Loucy (cell line): ENCODE measurements at regions not wholly inside any gene's neighbourhood (a gene's known extent, or its start where the extent isn't known, plus 50 kb on each side); places are given as distances from the start of the nearest gene placed in this dataset.

Source experiments
- H2AFZ ChIP-seq: fragments of 200-600 bp; sonication (generic); 2 replicates; pipeline ENCODE4 v1.6.0; 2016; ENCODE audit warnings: antibody characterized with exemption, mild to moderate bottlenecking, low read length, moderate library complexity
- H3F3A ChIP-seq: fragments of 200-600 bp; 2 replicates; pipeline ENCODE4 v1.6.0; 2016; ENCODE audit warnings: antibody characterized with exemption, low read depth, mild to moderate bottlenecking
- H3K27me3 ChIP-seq: fragments of 200-600 bp; sonication (generic); 2 replicates; pipeline ENCODE4 v1.6.1; 2014; ENCODE audit warnings: low read length, mild to moderate bottlenecking; ENCODE audit not compliant: insufficient read depth, poor library complexity, severe bottlenecking
- H3K36me3 ChIP-seq: fragments of 200-600 bp; sonication (generic); 2 replicates; pipeline ENCODE4 v1.6.1; 2016; ENCODE audit warnings: low read length; ENCODE audit not compliant: insufficient read depth
- H3K4me1 ChIP-seq: fragments of 200-600 bp; sonication (generic); 2 replicates; pipeline ENCODE4 v1.5.1; 2014; ENCODE audit warnings: low read length, mild to moderate bottlenecking; ENCODE audit not compliant: insufficient read depth, poor library complexity, severe bottlenecking
- H3K4me2 ChIP-seq: fragments of 200-600 bp; sonication (generic); 2 replicates; pipeline ENCODE4 v1.6.0; 2014; ENCODE audit warnings: antibody characterized with exemption, low read length, low read depth, mild to moderate bottlenecking; ENCODE audit not compliant: poor library complexity, severe bottlenecking
- H3K4me3 ChIP-seq: fragments of 200-600 bp; sonication (generic); 2 replicates; pipeline ENCODE4 v1.5.1; 2014; ENCODE audit warnings: low read length, mild to moderate bottlenecking, mixed read lengths; ENCODE audit not compliant: poor library complexity, severe bottlenecking
- H3K79me2 ChIP-seq: fragments of 200-600 bp; sonication (generic); 2 replicates; pipeline ENCODE4 v1.6.1; 2014; ENCODE audit warnings: low read length; ENCODE audit not compliant: insufficient read depth
- H3K9ac ChIP-seq: fragments of 200-600 bp; sonication (generic); 2 replicates; pipeline ENCODE4 v1.6.0; 2014; ENCODE audit warnings: mild to moderate bottlenecking, low read depth, low read length, moderate library complexity; ENCODE audit not compliant: poor library complexity, severe bottlenecking
- H3K9me2 ChIP-seq: fragments of 200-600 bp; sonication (generic); replicated peaks from 2 replicates; pipeline ENCODE4 v1.6.1; 2016; ENCODE audit warnings: low read depth, low read length, mixed read lengths
- H3K9me3 ChIP-seq: fragments of 200-600 bp; sonication (generic); 2 replicates; pipeline ENCODE4 v1.6.1; 2014; ENCODE audit warnings: mild to moderate bottlenecking, antibody characterized with exemption, low read length, low read depth; ENCODE audit not compliant: insufficient read depth
- H4K20me1 ChIP-seq: fragments of 200-600 bp; sonication (generic); 2 replicates; pipeline ENCODE4 v1.6.0; 2014; ENCODE audit warnings: antibody characterized with exemption, low read length, mild to moderate bottlenecking; ENCODE audit not compliant: insufficient read depth, poor library complexity, severe bottlenecking
- CTCF ChIP-seq: fragments of 200-600 bp; sonication (generic); conservative IDR thresholded peaks from 2 replicates; pipeline ENCODE4 v1.5.1; 2014; ENCODE audit warnings: mild to moderate bottlenecking, antibody characterized with exemption, low read length
- EZH2phosphoT487 ChIP-seq: fragments of 200-600 bp; IDR thresholded peaks from 2 replicates; pipeline ENCODE4 v1.6.1; 2018; ENCODE audit warnings: antibody characterized with exemption, mild to moderate bottlenecking, moderate library complexity, borderline replicate concordance

GRCh38 chr18:43627848-43628530 is 350.7 kb upstream of the SYT4 start:
- Histone ChIP-seq H3K79me2 (no peaks in the 10 kb centered on the region), H3K9me3 (no peaks in the 10 kb centered on the region), H3F3A (no peaks in the 10 kb centered on the region), H3K4me2 (no peak overlapping the region), H3K36me3 (no peaks in the 10 kb centered on the region), H2AFZ (no peak overlapping the region), H3K9ac (no peak overlapping the region), H3K4me3 (no peak overlapping the region), H3K27me3 (no peaks in the 10 kb centered on the region), H3K9me2 (no peaks in the 10 kb centered on the region), H3K4me1 (no peaks in the 10 kb centered on the region), H4K20me1 (no peaks in the 10 kb centered on the region)
- TF ChIP-seq CTCF: no peak
- no peak for TF ChIP-seq EZH2phosphoT487

- Histone ChIP-seq H3K79me2 (no peaks in the 10 kb centered on the region), H3K9me2 (no peaks in the 10 kb centered on the region), H3F3A (no peaks in the 10 kb centered on the region), H3K4me1 (no peaks in the 10 kb centered on the region), H3K36me3 (no peaks in the 10 kb centered on the region), H3K9me3 (no peaks in the 10 kb centered on the region), H4K20me1 (no peaks in the 10 kb centered on the region), H2AFZ (no peak overlapping the region), H3K4me3 (no peak overlapping the region), H3K4me2 (no peak overlapping the region), H3K27me3 (no peaks in the 10 kb centered on the region), H3K9ac (no peak overlapping the region)
- TF ChIP-seq CTCF (no peak), EZH2phosphoT487 (no peak)
Observed at GRCh38 chr18:43634994-43635393, 357.7 kb upstream of the SYT4 start.

- H3K79me2 ChIP-seq: no peaks in the 10 kb centered on the region
- no peaks in the 10 kb centered on the region for H4K20me1 ChIP-seq
- H3K4me2 ChIP-seq: no peak overlapping the region
- H3K27me3 ChIP-seq: no peaks in the 10 kb centered on the region
- TF ChIP-seq EZH2phosphoT487: no peak
- no peak for TF ChIP-seq CTCF
- no peak overlapping the region for H3K4me3 ChIP-seq
- H3F3A ChIP-seq: no peaks in the 10 kb centered on the region
- H3K9ac ChIP-seq: no peak overlapping the region
- no peaks in the 10 kb centered on the region for H3K9me2 ChIP-seq
- no peaks in the 10 kb centered on the region for H3K9me3 ChIP-seq
- H2AFZ ChIP-seq: no peak overlapping the region
- H3K36me3 ChIP-seq: no peaks in the 10 kb centered on the region
- no peaks in the 10 kb centered on the region for H3K4me1 ChIP-seq
Observed at GRCh38 chr18:43635397-43635796, 358.1 kb upstream of the SYT4 start.
